GM23248 (cell line): ENCODE measurements at regions not wholly inside any gene's neighbourhood (a gene's known extent, or its start where the extent isn't known, plus 50 kb on each side); places are given as distances from the start of the nearest gene placed in this dataset.
"Not testable (repeated sequence)": the region's sequence is repeated elsewhere in the genome, so short reads cannot be mapped to it uniquely, and the experiment has no call there.

Source experiments
- EZH2 ChIP-seq: fragments of 200-600 bp; sonication (generic); IDR thresholded peaks from 2 replicates; pipeline ENCODE4 v1.6.1; 2018; ENCODE audit warnings: antibody characterized with exemption, mild to moderate bottlenecking; ENCODE audit not compliant: insufficient read depth, poor library complexity, severe bottlenecking
- EZH2phosphoT487 ChIP-seq: fragments of 200-600 bp; sonication (generic); IDR thresholded peaks from 2 replicates; pipeline ENCODE4 v1.6.1; 2018; ENCODE audit warnings: antibody characterized with exemption, moderate library complexity, mild to moderate bottlenecking, low read depth; ENCODE audit not compliant: insufficient read depth

- not testable (repeated sequence) for TF ChIP-seq EZH2phosphoT487, EZH2
Measured at GRCh38 chr4:49215082-49215479, 229.0 kb downstream of the CWH43 start.
